ENCODE measurements at regions not wholly inside any gene's neighbourhood (a gene's known extent, or its start where the extent isn't known, plus 50 kb on each side); places are given as distances from the start of the nearest gene placed in this dataset.

- ATAC-seq (ENCODE audit: low read depth) = no peak
- H3K27ac ChIP-seq (ENCODE audit: low read length in 2 of 2) = no peak overlapping the region
- H3K9me3 ChIP-seq (ENCODE audit: control extremely low read depth in 1 of 3, control insufficient read depth in 2 of 3, insufficient read depth in 1 of 3, low read length in 2 of 3) = no peaks in the 10 kb centered on the region
- no peak overlapping the region for H3K4me3 Mint-ChIP-seq
- no peak overlapping the region for H3K27ac Mint-ChIP-seq
- CTCF ChIA-PET = no interaction called here
- no peaks in the 10 kb centered on the region for H3K79me2 ChIP-seq (ENCODE audit: control insufficient read depth, insufficient read depth, low read length)
- H3K4me3 ChIP-seq (ENCODE audit: control extremely low read depth in 1 of 5, extremely low read depth in 1 of 5, insufficient read depth in 1 of 5, low read depth in 2 of 5, low read length in 4 of 5) = no peak overlapping the region
- no peak overlapping the region for H2AFZ ChIP-seq (ENCODE audit: insufficient read depth, low read depth, low read length, poor library complexity, severe bottlenecking)
- no peak for DNase-seq
- intact Hi-C loops (cut with micrococcal nuclease) = no loop called here
- H3K9ac ChIP-seq (ENCODE audit: low read length) = no peak overlapping the region
- H3K27me3 ChIP-seq (replicated peaks in 1 of 4; ENCODE audit: control extremely low read depth in 1 of 4, control insufficient read depth in 3 of 4, insufficient read depth in 4 of 4, low read length in 3 of 4) = no peaks in the 10 kb centered on the region
- H3K4me1 Mint-ChIP-seq = no peaks in the 10 kb centered on the region
- POLR2A ChIA-PET = no interaction called here
- no peaks in the 10 kb centered on the region for H3K36me3 ChIP-seq (replicated peaks in 1 of 2; ENCODE audit: control extremely low read depth in 1 of 2, control insufficient read depth in 1 of 2, extremely low read depth in 1 of 2, insufficient read depth in 2 of 2, low read length in 1 of 2)
- 94% methylated on average over 2 of the region's 2 CpGs for WGBS (ENCODE audit: insufficient coverage)
- H3K27me3 Mint-ChIP-seq = no peaks in the 10 kb centered on the region
- no peaks in the 10 kb centered on the region for H3K9me3 Mint-ChIP-seq (ENCODE audit: insufficient read depth)
- H3K4me2 ChIP-seq (replicated peaks; ENCODE audit: low read depth, low read length, poor library complexity, severe bottlenecking) = no peak overlapping the region
- no peaks in the 10 kb centered on the region for H3K4me1 ChIP-seq (ENCODE audit: control insufficient read depth in 2 of 2, insufficient read depth in 2 of 2, low read length in 2 of 2)
- TF ChIP-seq EZH2 (IDR thresholded peaks at IDR 0.05; ENCODE audit: borderline replicate concordance, insufficient read depth, low read depth, low read length, poor library complexity, severe bottlenecking) (no peak), CTCF (IDR thresholded peaks at IDR 0.05) (no peak)
- no peaks in the 10 kb centered on the region for H4K20me1 ChIP-seq (ENCODE audit: control insufficient read depth, insufficient read depth, low read length, poor library complexity, severe bottlenecking)
These were observed 158.6 kb upstream of the CARD18 start for GRCh38 chr11:105298174-105298573.

DNA sequence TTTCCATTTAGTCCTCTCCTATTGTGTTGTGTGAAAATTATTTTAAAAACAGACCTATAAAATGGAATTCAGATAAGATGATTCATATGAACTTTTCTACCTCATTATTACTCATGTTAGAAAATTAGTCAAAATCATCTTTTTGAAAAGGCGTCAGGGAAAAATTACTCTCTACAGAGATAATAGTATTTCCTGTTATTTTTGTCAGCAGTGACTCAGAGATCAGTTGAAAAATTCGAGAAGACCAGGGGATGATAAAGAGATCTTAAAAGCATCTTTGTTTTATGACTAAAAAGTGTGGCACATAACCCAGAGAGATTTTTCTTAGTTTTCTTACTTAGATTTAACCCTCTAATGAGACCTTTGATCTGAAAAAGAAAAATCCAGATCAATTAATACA is 157.9 kb upstream of the CARD18 start:
- CTCF ChIA-PET = no interaction called here
- H3K4me2 ChIP-seq (replicated peaks; ENCODE audit: low read depth, low read length, poor library complexity, severe bottlenecking) = no peak overlapping the region
- no CpG with 5 or more reads among the region's 2 CpGs for WGBS (ENCODE audit: insufficient coverage)

More for the DNA sequence above, 157.9 kb upstream of the CARD18 start:
- POLR2A ChIA-PET = no interaction called here
- no peak for DNase-seq
- TF ChIP-seq EZH2 (IDR thresholded peaks at IDR 0.05; ENCODE audit: borderline replicate concordance, insufficient read depth, low read depth, low read length, poor library complexity, severe bottlenecking) (no peak), CTCF (IDR thresholded peaks at IDR 0.05) (no peak)
- no peak overlapping the region for H3K4me3 Mint-ChIP-seq
- no peak overlapping the region for H2AFZ ChIP-seq (ENCODE audit: insufficient read depth, low read depth, low read length, poor library complexity, severe bottlenecking)
- H3K9me3 ChIP-seq (ENCODE audit: control extremely low read depth in 1 of 3, control insufficient read depth in 2 of 3, insufficient read depth in 1 of 3, low read length in 2 of 3) = no peaks in the 10 kb centered on the region
- no peak overlapping the region for H3K9ac ChIP-seq (ENCODE audit: low read length)
- no peaks in the 10 kb centered on the region for H3K4me1 ChIP-seq (ENCODE audit: control insufficient read depth in 2 of 2, insufficient read depth in 2 of 2, low read length in 2 of 2)
- no peak overlapping the region for H3K4me3 ChIP-seq (ENCODE audit: control extremely low read depth in 1 of 5, extremely low read depth in 1 of 5, insufficient read depth in 1 of 5, low read depth in 2 of 5, low read length in 4 of 5)
- intact Hi-C loops (cut with micrococcal nuclease) = no loop called here
- no peaks in the 10 kb centered on the region for H3K9me3 Mint-ChIP-seq (ENCODE audit: insufficient read depth)
- no peak for ATAC-seq (ENCODE audit: low read depth)
- H3K36me3 ChIP-seq (replicated peaks in 1 of 2; ENCODE audit: control extremely low read depth in 1 of 2, control insufficient read depth in 1 of 2, extremely low read depth in 1 of 2, insufficient read depth in 2 of 2, low read length in 1 of 2) = no peaks in the 10 kb centered on the region
- no peaks in the 10 kb centered on the region for H3K27me3 ChIP-seq (replicated peaks in 1 of 4; ENCODE audit: control extremely low read depth in 1 of 4, control insufficient read depth in 3 of 4, insufficient read depth in 4 of 4, low read length in 3 of 4)
- H3K27ac ChIP-seq (ENCODE audit: low read length in 2 of 2) = no peak overlapping the region
- H3K4me1 Mint-ChIP-seq = no peaks in the 10 kb centered on the region
- H3K79me2 ChIP-seq (ENCODE audit: control insufficient read depth, insufficient read depth, low read length) = no peaks in the 10 kb centered on the region
- H4K20me1 ChIP-seq (ENCODE audit: control insufficient read depth, insufficient read depth, low read length, poor library complexity, severe bottlenecking) = no peaks in the 10 kb centered on the region
- no peaks in the 10 kb centered on the region for H3K27me3 Mint-ChIP-seq
- H3K27ac Mint-ChIP-seq = no peak overlapping the region

All from B cell (primary cell).